Chondrocyte (in vitro differentiated cells): ENCODE measurements at regions not wholly inside any gene's neighbourhood (a gene's known extent, or its start where the extent isn't known, plus 50 kb on each side); places are given as distances from the start of the nearest gene placed in this dataset.

Experiments used
- DNase-seq: peaks from one replicate; pipeline ENCODE4 v3.0.0; 2021; ENCODE audit warnings: mixed read lengths, low spot score
- H3K27ac Mint-ChIP-seq: one replicate; pipeline ENCODE4 v1.8.0; 2021; ENCODE audit warnings: mild to moderate bottlenecking, moderate library complexity, mixed read lengths; ENCODE audit not compliant: unreplicated experiment
- H3K27me3 Mint-ChIP-seq: 2 replicates; pipeline ENCODE4 v1.8.0; 2021; ENCODE audit warnings: low read depth, mixed read lengths
- H3K36me3 Mint-ChIP-seq: 2 replicates; pipeline ENCODE4 v1.8.0; 2021; ENCODE audit warnings: low read depth, mixed read lengths
- H3K4me1 Mint-ChIP-seq: 2 replicates; pipeline ENCODE4 v1.8.0; 2021; ENCODE audit warnings: low read depth, mild to moderate bottlenecking, mixed read lengths
- H3K4me3 Mint-ChIP-seq: one replicate; pipeline ENCODE4 v1.8.0; 2021; ENCODE audit warnings: mild to moderate bottlenecking, moderate library complexity, mixed read lengths; ENCODE audit not compliant: unreplicated experiment
- H3K9me3 Mint-ChIP-seq: 2 replicates; pipeline ENCODE4 v1.8.0; 2021; ENCODE audit warnings: low read depth, mixed read lengths
- TF ChIP-seq, protein P1 (sequence below): fragments of 200-600 bp; sonication (generic); IDR thresholded peaks from 2 replicates; pipeline ENCODE4 v1.5.0; 2021; ENCODE audit warnings: antibody characterized with exemption, mild to moderate bottlenecking, moderate library complexity

DNA sequence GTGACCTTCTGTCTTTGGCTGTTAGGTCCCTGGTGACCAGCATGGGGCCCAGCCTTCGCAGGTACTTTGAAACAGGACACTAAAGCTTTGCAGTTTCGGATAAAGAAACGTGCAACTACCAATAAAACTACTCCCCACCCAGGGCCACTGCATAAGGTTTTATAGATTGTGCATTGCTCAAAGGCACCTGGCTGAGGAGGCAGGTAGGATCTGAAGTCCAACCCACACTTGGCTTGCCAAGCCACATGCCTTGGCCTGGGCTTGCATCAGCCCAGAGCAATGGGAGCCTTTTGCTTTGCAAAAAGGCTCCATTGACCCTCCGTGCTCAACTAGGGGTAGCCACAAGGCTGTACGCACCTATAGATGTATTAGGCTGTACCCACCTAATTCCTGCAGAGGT lies 84.4 kb upstream of the SYT6 start:
- TF ChIP-seq, protein P1, sequence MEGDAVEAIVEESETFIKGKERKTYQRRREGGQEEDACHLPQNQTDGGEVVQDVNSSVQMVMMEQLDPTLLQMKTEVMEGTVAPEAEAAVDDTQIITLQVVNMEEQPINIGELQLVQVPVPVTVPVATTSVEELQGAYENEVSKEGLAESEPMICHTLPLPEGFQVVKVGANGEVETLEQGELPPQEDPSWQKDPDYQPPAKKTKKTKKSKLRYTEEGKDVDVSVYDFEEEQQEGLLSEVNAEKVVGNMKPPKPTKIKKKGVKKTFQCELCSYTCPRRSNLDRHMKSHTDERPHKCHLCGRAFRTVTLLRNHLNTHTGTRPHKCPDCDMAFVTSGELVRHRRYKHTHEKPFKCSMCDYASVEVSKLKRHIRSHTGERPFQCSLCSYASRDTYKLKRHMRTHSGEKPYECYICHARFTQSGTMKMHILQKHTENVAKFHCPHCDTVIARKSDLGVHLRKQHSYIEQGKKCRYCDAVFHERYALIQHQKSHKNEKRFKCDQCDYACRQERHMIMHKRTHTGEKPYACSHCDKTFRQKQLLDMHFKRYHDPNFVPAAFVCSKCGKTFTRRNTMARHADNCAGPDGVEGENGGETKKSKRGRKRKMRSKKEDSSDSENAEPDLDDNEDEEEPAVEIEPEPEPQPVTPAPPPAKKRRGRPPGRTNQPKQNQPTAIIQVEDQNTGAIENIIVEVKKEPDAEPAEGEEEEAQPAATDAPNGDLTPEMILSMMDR, result no peak
- H3K27ac Mint-ChIP-seq, result no peak overlapping the region

DNA sequence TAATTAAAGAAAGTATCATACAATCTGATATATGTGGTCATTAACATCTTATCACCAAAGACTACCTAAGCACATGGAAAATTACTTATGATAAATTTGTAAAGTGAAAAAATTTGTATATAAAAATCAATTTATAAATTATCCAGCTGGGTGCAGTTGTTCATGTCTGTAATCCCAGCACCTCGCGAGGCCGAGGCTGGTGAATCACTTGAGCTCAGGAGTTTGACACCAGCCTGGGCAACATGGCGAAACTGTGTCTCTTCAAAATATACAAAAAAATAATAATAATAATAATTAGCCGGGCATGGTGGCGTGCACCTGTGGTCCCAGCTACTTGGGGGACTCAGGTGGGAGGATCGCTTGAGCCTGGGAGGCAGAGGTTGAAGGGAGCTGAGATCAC lies 82.8 kb upstream of the SYT6 start:
- Mint-ChIP-seq H3K36me3 (peaks cover 2% of the 10 kb centered on the region), H3K4me1 (no peaks in the 10 kb centered on the region), H3K27me3 (peaks cover 17% of the 10 kb centered on the region), H3K27ac (no peak overlapping the region), H3K9me3 (peaks cover 6% of the 10 kb centered on the region), H3K4me3 (no peak overlapping the region)
- DNase-seq, result no peak
- TF ChIP-seq, protein P1, result no peak

More for the DNA sequence above, 84.4 kb upstream of the SYT6 start:
- Mint-ChIP-seq H3K4me1 (no peaks in the 10 kb centered on the region), H3K4me3 (no peak overlapping the region), H3K27me3 (peaks cover 15% of the 10 kb centered on the region), H3K36me3 (peaks cover 2% of the 10 kb centered on the region), H3K9me3 (peaks cover 6% of the 10 kb centered on the region)
- no peak for DNase-seq

DNA sequence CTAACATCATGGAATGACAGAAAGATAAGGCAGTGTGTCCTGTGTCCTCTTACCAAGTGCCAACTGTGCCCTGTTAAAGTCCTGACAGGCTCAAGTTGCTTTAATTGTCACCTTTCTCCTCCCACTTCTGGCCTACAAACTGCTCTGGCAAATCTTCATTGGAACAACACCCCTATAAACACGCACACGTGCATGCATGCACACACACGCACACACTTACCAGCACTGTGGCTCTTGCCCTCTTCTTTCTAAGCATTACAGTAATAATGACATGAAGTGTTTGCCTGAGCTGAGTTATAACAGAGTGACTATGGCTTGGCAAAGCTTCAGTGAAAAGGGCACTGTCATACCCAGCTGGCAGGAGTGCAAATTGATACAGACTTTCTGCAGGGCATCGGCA lies 82.3 kb upstream of the SYT6 start:
- Mint-ChIP-seq H3K4me1 (no peaks in the 10 kb centered on the region), H3K36me3 (no peaks in the 10 kb centered on the region), H3K4me3 (no peak overlapping the region), H3K27me3 (peaks cover 20% of the 10 kb centered on the region), H3K9me3 (peaks cover 3% of the 10 kb centered on the region), H3K27ac (no peak overlapping the region)
- no peak for DNase-seq
- TF ChIP-seq, protein P1, result no peak

DNA sequence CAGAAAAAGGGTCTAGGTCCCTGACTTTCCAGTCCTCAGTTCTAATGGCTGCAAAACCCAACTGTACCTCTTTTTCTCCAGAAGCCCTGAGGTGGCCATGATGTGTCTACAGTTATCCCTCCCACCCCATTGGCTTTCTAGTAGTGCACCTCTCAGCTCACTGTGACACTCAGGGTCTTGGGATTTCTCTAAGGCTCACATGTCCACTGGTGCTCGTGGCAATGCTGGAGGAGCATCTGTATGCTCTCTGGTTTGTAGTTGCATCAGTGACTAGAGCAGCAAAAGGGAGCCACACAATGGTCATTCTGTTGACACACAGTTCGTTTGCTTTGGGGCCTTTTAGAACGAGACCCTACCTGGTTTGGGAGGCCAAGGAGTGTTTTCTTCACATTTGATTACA lies 81.6 kb upstream of the SYT6 start:
- H3K9me3 Mint-ChIP-seq, result no peaks in the 10 kb centered on the region
- H3K36me3 Mint-ChIP-seq, result no peaks in the 10 kb centered on the region
- no peak for DNase-seq
- no peak overlapping the region for H3K4me3 Mint-ChIP-seq
- H3K27ac Mint-ChIP-seq, result no peak overlapping the region
- TF ChIP-seq, protein P1, result no peak
- H3K4me1 Mint-ChIP-seq, result no peaks in the 10 kb centered on the region
- H3K27me3 Mint-ChIP-seq, result peaks cover 20% of the 10 kb centered on the region

DNA sequence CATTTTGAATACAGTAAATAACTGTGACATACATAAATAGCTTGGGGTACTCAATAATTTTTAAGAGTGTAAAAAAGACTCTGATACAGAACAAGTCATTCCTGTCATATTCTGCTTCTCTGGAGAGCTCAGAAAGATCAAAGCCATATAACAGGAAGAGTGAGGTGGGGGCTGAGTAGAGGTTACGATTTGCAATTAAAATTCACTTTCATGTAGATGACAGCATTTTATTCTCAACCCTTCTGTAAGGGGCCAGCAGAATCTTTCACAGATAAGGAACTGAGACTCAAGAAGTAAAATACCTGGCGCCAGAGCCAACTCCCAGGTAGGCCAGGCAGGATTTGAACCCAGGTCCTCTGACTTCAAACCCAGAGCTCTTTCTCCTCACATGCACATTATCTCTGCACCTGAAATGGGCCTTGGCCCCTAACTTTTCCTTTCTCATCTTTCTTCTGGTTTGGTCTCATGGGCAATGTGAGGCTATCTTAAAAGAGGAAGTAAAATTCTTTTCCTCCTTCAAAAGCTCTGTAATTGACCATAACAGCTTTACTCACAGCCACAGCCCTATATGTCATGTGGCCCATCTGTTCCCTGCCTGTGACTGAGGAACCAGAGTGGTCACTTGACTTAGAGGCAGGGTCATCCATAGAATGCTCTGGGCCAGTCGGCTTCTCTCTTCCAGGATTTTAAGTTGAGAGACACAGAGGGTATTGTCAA lies 80.9 kb upstream of the SYT6 start:
- no peaks in the 10 kb centered on the region for H3K36me3 Mint-ChIP-seq
- no peaks in the 10 kb centered on the region for H3K4me1 Mint-ChIP-seq
- DNase-seq, result no peak
- H3K4me3 Mint-ChIP-seq, result no peak overlapping the region
- H3K27ac Mint-ChIP-seq, result no peak overlapping the region
- H3K9me3 Mint-ChIP-seq, result no peaks in the 10 kb centered on the region
- TF ChIP-seq, protein P1, result no peak
- H3K27me3 Mint-ChIP-seq, result peaks cover 22% of the 10 kb centered on the region
